Suprapubic skin (tissue), 4 donors: ENCODE measurements at regions not wholly inside any gene's neighbourhood (a gene's known extent, or its start where the extent isn't known, plus 50 kb on each side); places are given as distances from the start of the nearest gene placed in this dataset.
"Not testable (repeated sequence)": the region's sequence is repeated elsewhere in the genome, so short reads cannot be mapped to it uniquely, and the experiment has no call there.

ENCODE experiments used
- DNase-seq, 2 donors: peaks; one replicate each; pipeline ENCODE4 v3.0.0-alpha.2; 2019; ENCODE audit warnings: low spot score in 2 of 2
- H3K27ac ChIP-seq: fragments of 200-600 bp; sonication (generic); one replicate; pipeline ENCODE4 v1.5.1; 2019
- H3K27me3 ChIP-seq: fragments of 200-600 bp; sonication (generic); one replicate; pipeline ENCODE4 v1.5.1; 2019
- H3K36me3 ChIP-seq: fragments of 200-600 bp; sonication (generic); one replicate; pipeline ENCODE4 v1.5.1; 2019
- H3K4me1 ChIP-seq: fragments of 200-600 bp; sonication (generic); one replicate; pipeline ENCODE4 v1.5.1; 2019
- H3K4me3 ChIP-seq: fragments of 200-600 bp; sonication (generic); one replicate; pipeline ENCODE4 v1.5.1; 2019; ENCODE audit warnings: mild to moderate bottlenecking
- H3K9me3 ChIP-seq: fragments of 200-600 bp; sonication (generic); one replicate; pipeline ENCODE4 v1.5.1; 2019
- EP300 ChIP-seq: sonication (generic); formaldehyde crosslinking; IDR thresholded peaks from one replicate; pipeline ENCODE4 v1.6.1; 2017; ENCODE audit warnings: antibody characterized with exemption
- POLR2A ChIP-seq, 2 donors: fragments of 450-650 bp; IDR thresholded peaks; one replicate each; pipeline ENCODE4 v1.6.1; 2017; ENCODE audit warnings: antibody characterized with exemption in 2 of 2, mild to moderate bottlenecking in 2 of 2, moderate library complexity in 2 of 2
- POLR2AphosphoS5 ChIP-seq, 3 donors: sonication (generic); formaldehyde crosslinking; IDR thresholded peaks; one replicate each; pipeline ENCODE4 v1.6.1; 2017; ENCODE audit warnings: antibody characterized with exemption in 3 of 3
- WGBS: methylation state at CpG from one replicate; pipeline ENCODE4 v1.1.5; 2018; 5-methylcytosine and 5-hydroxymethylcytosine counted together
- TF ChIP-seq, protein P1 (sequence below), 2 donors: fragments of 200-600 bp in 1 of 2; fragments of 450-650 bp in 1 of 2; sonication (generic) in 1 of 2; IDR thresholded peaks; one replicate each; pipeline ENCODE4 v1.5.1; 2016 to 2019; ENCODE audit warnings: antibody characterized with exemption in 2 of 2, mild to moderate bottlenecking in 1 of 2, moderate library complexity in 1 of 2

GRCh38 chr22:16389256-16389655 lies 203.4 kb downstream of the CCT8L2 start:
- WGBS: no CpG with 5 or more reads among the region's 12 CpGs
- H3K4me1 ChIP-seq, H3K36me3 ChIP-seq, H3K9me3 ChIP-seq, H3K4me3 ChIP-seq, H3K27ac ChIP-seq, DNase-seq: not testable (repeated sequence)
- peaks cover 13% of the 10 kb centered on the region for H3K27me3 ChIP-seq

DNA sequence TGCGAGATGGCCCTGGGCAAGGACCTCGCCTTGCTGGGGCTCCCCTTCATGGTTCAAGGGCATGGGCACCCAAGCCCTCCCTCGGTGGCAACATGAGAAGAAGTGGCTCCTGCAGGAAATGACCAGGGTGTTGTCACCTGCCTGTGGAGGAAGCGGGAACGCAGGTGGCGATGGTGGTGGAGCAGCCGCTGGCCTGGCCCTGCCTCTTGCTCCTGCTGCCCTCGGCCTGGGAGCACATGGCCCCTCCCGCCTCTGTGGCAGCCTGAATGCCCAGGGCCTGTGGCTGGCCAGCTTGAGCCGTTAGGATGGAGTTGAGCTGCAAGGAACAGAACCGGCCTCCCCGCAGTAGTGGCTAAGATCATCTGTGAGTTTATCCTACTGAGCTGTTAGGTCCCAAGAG lies 204.0 kb downstream of the CCT8L2 start:
- not testable (repeated sequence) for H3K27ac ChIP-seq, H3K4me3 ChIP-seq, H3K4me1 ChIP-seq, H3K9me3 ChIP-seq, DNase-seq, H3K36me3 ChIP-seq
- peaks cover 13% of the 10 kb centered on the region for H3K27me3 ChIP-seq
- 20% methylated on average over 1 of the region's 12 CpGs for WGBS

- not testable (repeated sequence) for DNase-seq, H3K27ac ChIP-seq, H3K36me3 ChIP-seq, H3K4me3 ChIP-seq, H3K9me3 ChIP-seq, H3K4me1 ChIP-seq
- 86% methylated on average over 10 of the region's 10 CpGs for WGBS
- H3K27me3 ChIP-seq: peaks cover 13% of the 10 kb centered on the region
Observed at GRCh38 chr22:16388127-16388526, 204.5 kb downstream of the CCT8L2 start.

GRCh38 chr22:16387543-16387942 lies 205.1 kb downstream of the CCT8L2 start:
- not testable (repeated sequence) for H3K4me3 ChIP-seq, H3K4me1 ChIP-seq, H3K27ac ChIP-seq, H3K36me3 ChIP-seq, H3K9me3 ChIP-seq, DNase-seq
- 86% methylated on average over 8 of the region's 11 CpGs for WGBS
- peaks cover 13% of the 10 kb centered on the region for H3K27me3 ChIP-seq

DNA sequence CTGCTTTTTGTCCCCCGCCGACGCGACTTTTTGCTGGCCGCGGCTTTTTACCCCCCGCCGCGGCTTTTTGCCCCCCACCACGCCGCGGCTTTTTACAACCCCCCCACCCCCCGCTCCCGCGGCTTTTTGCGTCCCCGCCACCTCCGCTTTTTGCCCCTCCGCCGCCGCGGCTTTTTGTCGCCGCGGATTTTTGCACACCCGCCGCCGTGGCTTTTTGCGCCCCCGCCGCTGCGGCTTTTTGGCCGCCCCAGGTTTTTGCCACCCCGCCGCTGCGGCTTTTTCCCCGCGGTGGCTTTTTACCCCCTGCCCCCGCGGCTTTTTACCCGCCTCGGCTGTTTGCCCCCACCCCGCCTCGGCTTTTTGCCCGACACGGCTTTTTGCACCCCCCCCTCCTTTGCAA lies 205.5 kb downstream of the CCT8L2 start:
- Histone ChIP-seq H3K27ac (no peak overlapping the region), H3K4me1 (no peaks in the 10 kb centered on the region), H3K4me3 (no peak overlapping the region), H3K27me3 (peaks cover 13% of the 10 kb centered on the region), H3K36me3 (no peaks in the 10 kb centered on the region), H3K9me3 (no peaks in the 10 kb centered on the region)
- WGBS: 20% methylated on average over 32 of the region's 46 CpGs
- TF ChIP-seq EP300 (no peak), POLR2AphosphoS5 (IDR thresholded peaks at IDR 0.05) (no peak), POLR2A (IDR thresholded peaks at IDR 0.05) (no peak)
- TF ChIP-seq, protein P1, sequence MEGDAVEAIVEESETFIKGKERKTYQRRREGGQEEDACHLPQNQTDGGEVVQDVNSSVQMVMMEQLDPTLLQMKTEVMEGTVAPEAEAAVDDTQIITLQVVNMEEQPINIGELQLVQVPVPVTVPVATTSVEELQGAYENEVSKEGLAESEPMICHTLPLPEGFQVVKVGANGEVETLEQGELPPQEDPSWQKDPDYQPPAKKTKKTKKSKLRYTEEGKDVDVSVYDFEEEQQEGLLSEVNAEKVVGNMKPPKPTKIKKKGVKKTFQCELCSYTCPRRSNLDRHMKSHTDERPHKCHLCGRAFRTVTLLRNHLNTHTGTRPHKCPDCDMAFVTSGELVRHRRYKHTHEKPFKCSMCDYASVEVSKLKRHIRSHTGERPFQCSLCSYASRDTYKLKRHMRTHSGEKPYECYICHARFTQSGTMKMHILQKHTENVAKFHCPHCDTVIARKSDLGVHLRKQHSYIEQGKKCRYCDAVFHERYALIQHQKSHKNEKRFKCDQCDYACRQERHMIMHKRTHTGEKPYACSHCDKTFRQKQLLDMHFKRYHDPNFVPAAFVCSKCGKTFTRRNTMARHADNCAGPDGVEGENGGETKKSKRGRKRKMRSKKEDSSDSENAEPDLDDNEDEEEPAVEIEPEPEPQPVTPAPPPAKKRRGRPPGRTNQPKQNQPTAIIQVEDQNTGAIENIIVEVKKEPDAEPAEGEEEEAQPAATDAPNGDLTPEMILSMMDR (IDR thresholded peaks at IDR 0.05): no peak
- no peak for DNase-seq

DNA sequence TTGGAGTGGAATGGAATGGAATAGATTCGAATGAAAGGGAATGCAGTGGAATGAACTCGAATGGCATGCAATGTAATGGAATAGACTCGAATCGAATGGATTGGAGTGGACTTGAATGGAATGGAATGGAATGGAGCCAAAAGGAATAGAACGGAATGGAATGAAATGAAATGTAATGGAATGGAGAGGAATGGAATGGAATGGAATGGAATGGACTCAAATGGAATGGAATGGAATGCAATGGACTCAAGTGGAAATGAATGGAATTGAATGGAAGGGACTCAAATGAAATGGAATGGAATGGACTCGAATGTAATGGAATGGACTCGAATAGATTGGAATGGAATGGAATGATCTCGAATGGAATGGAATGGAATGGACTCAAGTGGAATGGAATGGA lies 231.3 kb downstream of the CCT8L2 start:
- H3K4me3 ChIP-seq, H3K27me3 ChIP-seq, H3K4me1 ChIP-seq, DNase-seq, H3K36me3 ChIP-seq, H3K27ac ChIP-seq, H3K9me3 ChIP-seq: not testable (repeated sequence)
- no CpG with 5 or more reads among the region's 8 CpGs for WGBS

- H3K27ac ChIP-seq, H3K4me1 ChIP-seq, DNase-seq, H3K36me3 ChIP-seq, H3K27me3 ChIP-seq, H3K4me3 ChIP-seq, H3K9me3 ChIP-seq: not testable (repeated sequence)
- WGBS: no CpG with 5 or more reads among the region's 8 CpGs
Observed at GRCh38 chr22:16352637-16353036, 240.0 kb downstream of the CCT8L2 start.

DNA sequence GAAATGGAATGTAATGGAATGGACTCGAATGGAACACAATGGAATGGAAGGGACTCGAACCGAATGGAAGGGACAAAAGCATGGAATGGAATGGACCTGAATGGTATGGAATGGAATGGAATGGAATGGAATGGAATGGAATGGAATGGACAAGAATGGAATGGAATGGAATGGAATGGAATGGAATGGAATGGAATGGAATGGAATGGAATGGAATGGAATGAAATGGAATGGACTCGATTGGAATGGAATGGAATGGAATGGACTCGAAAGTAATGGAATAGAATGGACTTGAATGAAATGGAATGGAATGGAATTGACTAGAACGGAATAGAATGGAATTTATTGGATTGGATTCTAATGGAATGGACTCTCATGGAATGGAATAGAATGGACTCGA lies 245.5 kb downstream of the CCT8L2 start:
- H3K27ac ChIP-seq, DNase-seq, H3K27me3 ChIP-seq, H3K4me1 ChIP-seq, H3K9me3 ChIP-seq, H3K4me3 ChIP-seq, H3K36me3 ChIP-seq: not testable (repeated sequence)
- WGBS: no CpG with 5 or more reads among the region's 7 CpGs

GRCh38 chr22:16315565-16315964 lies 277.0 kb downstream of the CCT8L2 start:
- not testable (repeated sequence) for H3K4me1 ChIP-seq, H3K27me3 ChIP-seq, H3K36me3 ChIP-seq, H3K9me3 ChIP-seq, DNase-seq, H3K27ac ChIP-seq, H3K4me3 ChIP-seq
- 86% methylated on average over 7 of the region's 15 CpGs for WGBS
